T47D (cell line): ENCODE measurements at regions not wholly inside any gene's neighbourhood (a gene's known extent, or its start where the extent isn't known, plus 50 kb on each side); places are given as distances from the start of the nearest gene placed in this dataset.
"Not testable (repeated sequence)": the region's sequence is repeated elsewhere in the genome, so short reads cannot be mapped to it uniquely, and the experiment has no call there.

Experiments
- DNase-seq, 2 experiments: peaks; one replicate each; pipeline versions ENCODE4 v3.0.0 to v3.0.0-alpha.2; 2011 to 2012; ENCODE audit warnings: low read depth in 1 of 2, low spot score in 1 of 2
- JUND ChIP-seq: IDR thresholded peaks from 2 replicates; pipeline ENCODE4 v1.6.1; 2012; ENCODE audit warnings: low read depth
- in situ Hi-C: cut with HindIII; loops from 2 replicates; pipeline ENCODE4 v1.10.0; 2016; ENCODE audit warnings: low sequenced_read_pairs, low pct_unique_long_range_greater_than_20kb

GRCh38 chr13:22883262-22883840 lies 297.4 kb upstream of the SGCG start:
- no peak for TF ChIP-seq JUND
- no peak for DNase-seq
- in situ Hi-C loops, result no loop called here

GRCh38 chr13:22883956-22884355 lies 296.8 kb upstream of the SGCG start:
- no peak for DNase-seq
- in situ Hi-C loops, result no loop called here
- TF ChIP-seq JUND, result no peak

- in situ Hi-C loops, DNase-seq: not testable (repeated sequence)
These were observed 294.7 kb upstream of the SGCG start for GRCh38 chr13:22886061-22886460.

- in situ Hi-C loops, DNase-seq: not testable (repeated sequence)
These were observed 291.4 kb upstream of the SGCG start for GRCh38 chr13:22889376-22889775.

- in situ Hi-C loops, result no loop called here
- DNase-seq, result no peak
- TF ChIP-seq JUND, result no peak
These were observed 287.6 kb upstream of the SGCG start for GRCh38 chr13:22893204-22893603.

GRCh38 chr13:22893777-22894176 lies 287.0 kb upstream of the SGCG start:
- no peak for DNase-seq
- in situ Hi-C loops, result no loop called here

GRCh38 chr13:22897571-22898314 lies 283.0 kb upstream of the SGCG start:
- in situ Hi-C loops, result no loop called here
- DNase-seq, result no peak
- no peak for TF ChIP-seq JUND

More at GRCh38 chr13:22893777-22894176, 287.0 kb upstream of the SGCG start:
- TF ChIP-seq JUND, result no peak

GRCh38 chr13:22900416-22900951 lies 280.3 kb upstream of the SGCG start:
- in situ Hi-C loops, DNase-seq: not testable (repeated sequence)

- in situ Hi-C loops, result no loop called here
- no peak for DNase-seq
These were observed 277.5 kb upstream of the SGCG start for GRCh38 chr13:22903301-22903700.

GRCh38 chr13:22903925-22904324 lies 276.9 kb upstream of the SGCG start:
- no peak for DNase-seq
- in situ Hi-C loops, result no loop called here
- TF ChIP-seq JUND, result no peak

More at GRCh38 chr13:22903301-22903700, 277.5 kb upstream of the SGCG start:
- no peak for TF ChIP-seq JUND

GRCh38 chr13:22915442-22916082 lies 265.2 kb upstream of the SGCG start:
- TF ChIP-seq JUND, result no peak
- peak in 1 of 2 experiments; percentile 24 for DNase-seq
- in situ Hi-C loops, result no loop called here

- in situ Hi-C loops, DNase-seq: not testable (repeated sequence)
These were observed 264.5 kb upstream of the SGCG start for GRCh38 chr13:22916276-22916675.
